Pancreas (tissue), 10 donors: ENCODE measurements at regions not wholly inside any gene's neighbourhood (a gene's known extent, or its start where the extent isn't known, plus 50 kb on each side); places are given as distances from the start of the nearest gene placed in this dataset.

Source experiments
- ATAC-seq, 4 donors: fragments of 200-7000 bp; cut with Tn5 transposase; one replicate each; pipeline versions ENCODE4 v1.8.0 to v1.9.1; 2020; ENCODE audit warnings: mild to moderate bottlenecking in 4 of 4, moderate library complexity in 4 of 4
- DNase-seq, 6 donors: peaks; one replicate each; pipeline ENCODE4 v3.0.0-alpha.2; 2020
- FAIRE-seq: peaks from 2 replicates; lab custom pipeline; 2012; peaks lifted over from hg19 to GRCh38; lab: Jason Lieb, UNC
- H3K27ac ChIP-seq, 4 donors: fragments of 200-600 bp; sonication (generic); 1 replicate in 3 of 4; 2 replicates in 1 of 4; pipeline versions ENCODE4 v1.5.0 to v1.8.0; 2020
- H3K27me3 ChIP-seq, 4 donors: fragments of 200-600 bp; one replicate each; pipeline ENCODE4 v1.8.0; 2021
- H3K36me3 ChIP-seq, 3 donors: fragments of 200-600 bp; sonication (generic) in 1 of 3; one replicate each; pipeline versions ENCODE4 v1.5.0 to v1.8.0; 2020 to 2021
- H3K4me1 ChIP-seq, 3 donors: fragments of 200-600 bp; one replicate each; pipeline ENCODE4 v1.8.0; 2021
- H3K4me3 ChIP-seq, 4 donors: fragments of 200-600 bp; sonication (generic) in 2 of 4; one replicate each; pipeline versions ENCODE4 v1.5.0 to v1.8.0; 2020 to 2021
- H3K9me3 ChIP-seq, 4 donors: fragments of 200-600 bp; one replicate each; pipeline ENCODE4 v1.8.0; 2021
- CTCF ChIP-seq, 4 donors: fragments of 200-600 bp; sonication (generic) in 3 of 4; IDR thresholded peaks; one replicate each; pipeline versions ENCODE4 v1.5.0 to v1.8.0; 2021; ENCODE audit warnings: antibody characterized with exemption in 4 of 4
- WGBS, 2 donors: extraction: QIAGEN DNeasy Blood & Tissue Kit; methylation state at CpG; one replicate each; pipeline ENCODE4 v1.1.7; 2013; 5-methylcytosine and 5-hydroxymethylcytosine counted together
- intact Hi-C, 3 donors: fragments of 100-400 bp; cut with DNase I; formaldehyde crosslinking; loops; one replicate each; pipeline versions ENCODE4 v1.11.1 to v1.14.2; 2022
- donor health status: healthy with polysubstance abuse.
- donor health status: DM: no; HTN: no; CAD: no; lungs with moderate emphysema.
- donor health status: DM: no; HTN: no; CAD: no.
- donor health status: control.
- donor health status: control.
- donor health status: Bipolar disorder and iron deficiency.
- donor health status: DM: yes; HTN: yes; CAD: no.
- donor health status: DM: no; HTN: no; CAD: no.
- donor health status: DM: no; HTN: no; CAD: no.
- donor health status: DM: yes; HTN: yes; CAD: no.

- WGBS, 2 donors: 81 to 89% methylated on average over 2 of the region's 2 CpGs
- Histone ChIP-seq H3K36me3 (no peaks in the 10 kb centered on the region), H3K4me1 (peaks cover 0 to 7% (median 0%) of the 10 kb centered on the region in 3 donors), H3K27ac (no peak overlapping the region), H3K4me3 (no peak overlapping the region), H3K27me3 (no peaks in the 10 kb centered on the region), H3K9me3 (no peaks in the 10 kb centered on the region)
- DNase-seq (no peak), FAIRE-seq (no peak), ATAC-seq (peak in 1 of 4 donors; percentile 16)
- intact Hi-C loops: no loop called here
- TF ChIP-seq CTCF (IDR thresholded peaks at IDR 0.05): no peak
Observed at GRCh38 chr3:147943265-147943945, 534.2 kb downstream of the ZIC1 start.

GRCh38 chr3:147945968-147946519 lies 536.9 kb downstream of the ZIC1 start:
- TF ChIP-seq CTCF (IDR thresholded peaks at IDR 0.05): peak in 3 of 4 donors; percentile 26 to 48 (median 33)
- 4 to 10% methylated on average over 4 of the region's 4 CpGs for WGBS, 2 donors
- FAIRE-seq (no peak), ATAC-seq (peak; percentile 71 to 93 (median 92)), DNase-seq (peak; percentile 23 to 61 (median 42))
- Histone ChIP-seq H3K36me3 (no peaks in the 10 kb centered on the region), H3K27ac (peak overlapping the region in 2 of 4 donors; percentile 30 to 37), H3K27me3 (no peaks in the 10 kb centered on the region), H3K4me3 (peak overlapping the region in 2 of 4 donors; percentile 26 to 28), H3K4me1 (peaks cover 0 to 7% (median 0%) of the 10 kb centered on the region in 3 donors), H3K9me3 (no peaks in the 10 kb centered on the region)
- intact Hi-C loops: no loop called here

GRCh38 chr3:147956615-147957014 lies 547.5 kb downstream of the ZIC1 start:
- Histone ChIP-seq H3K4me1 (no peaks in the 10 kb centered on the region), H3K4me3 (no peak overlapping the region), H3K27me3 (no peaks in the 10 kb centered on the region), H3K27ac (no peak overlapping the region), H3K9me3 (no peaks in the 10 kb centered on the region), H3K36me3 (no peaks in the 10 kb centered on the region)
- WGBS, 2 donors: 71 to 84% methylated on average over 1 of the region's 1 CpG
- ATAC-seq (no peak), DNase-seq (no peak), FAIRE-seq (no peak)
- no peak for TF ChIP-seq CTCF (IDR thresholded peaks at IDR 0.05)
- intact Hi-C loops: no loop called here

GRCh38 chr3:147958754-147959153 lies 549.6 kb downstream of the ZIC1 start:
- Histone ChIP-seq H3K9me3 (no peaks in the 10 kb centered on the region), H3K27ac (no peak overlapping the region), H3K36me3 (no peaks in the 10 kb centered on the region), H3K4me1 (no peaks in the 10 kb centered on the region), H3K27me3 (no peaks in the 10 kb centered on the region), H3K4me3 (no peak overlapping the region)
- intact Hi-C loops: no loop called here
- DNase-seq (no peak), FAIRE-seq (no peak), ATAC-seq (no peak)
- 76 to 81% methylated on average over 1 of the region's 1 CpG for WGBS, 2 donors
- no peak for TF ChIP-seq CTCF (IDR thresholded peaks at IDR 0.05)

- no peak overlapping the region for H3K27ac ChIP-seq
- H3K36me3 ChIP-seq: no peaks in the 10 kb centered on the region
- H3K4me1 ChIP-seq: no peaks in the 10 kb centered on the region
- intact Hi-C loops: no loop called here
- no peak for TF ChIP-seq CTCF (IDR thresholded peaks at IDR 0.05)
- FAIRE-seq (no peak), ATAC-seq (no peak), DNase-seq (no peak)
- no peak overlapping the region for H3K4me3 ChIP-seq
- H3K27me3 ChIP-seq: no peaks in the 10 kb centered on the region
- no peaks in the 10 kb centered on the region for H3K9me3 ChIP-seq
- 31% methylated on average over 6 of the region's 6 CpGs for WGBS, 2 donors
Observed at GRCh38 chr3:147960786-147961185, 551.6 kb downstream of the ZIC1 start.
